Ectodermal cell (in vitro differentiated cells): ENCODE measurements at regions not wholly inside any gene's neighbourhood (a gene's known extent, or its start where the extent isn't known, plus 50 kb on each side); places are given as distances from the start of the nearest gene placed in this dataset.
"Not testable (repeated sequence)": the region's sequence is repeated elsewhere in the genome, so short reads cannot be mapped to it uniquely, and the experiment has no call there.

Source experiments
- H3K27ac ChIP-seq: 2 replicates; pipeline ENCODE4 v1.7.0; 2013; ENCODE audit warnings: mild to moderate bottlenecking, low read depth, low read length; ENCODE audit not compliant: insufficient read depth, poor library complexity, severe bottlenecking
- H3K27me3 ChIP-seq: 2 replicates; pipeline ENCODE4 v1.7.0; 2013; ENCODE audit warnings: mild to moderate bottlenecking, low read length; ENCODE audit not compliant: insufficient read depth, control insufficient read depth, poor library complexity, severe bottlenecking
- H3K36me3 ChIP-seq: one replicate; pipeline ENCODE4 v1.7.0; 2013; ENCODE audit warnings: low read length; ENCODE audit not compliant: control insufficient read depth, insufficient read depth
- H3K4me1 ChIP-seq: one replicate; pipeline ENCODE4 v1.7.0; 2013; ENCODE audit warnings: low read length; ENCODE audit not compliant: control insufficient read depth, insufficient read depth
- H3K4me3 ChIP-seq: 2 replicates; pipeline ENCODE4 v1.7.0; 2013; ENCODE audit warnings: low read depth, low read length, control low read depth; ENCODE audit not compliant: insufficient read depth
- H3K9me3 ChIP-seq: 2 replicates; pipeline ENCODE4 v1.7.0; 2013; ENCODE audit warnings: mild to moderate bottlenecking, low read length, moderate library complexity; ENCODE audit not compliant: control insufficient read depth
- WGBS, 2 experiments: methylation state at CpG; one replicate each; pipeline ENCODE4 v1.1.7; 2013; ENCODE audit warnings: missing lambda C conversion rate in 2 of 2; 5-methylcytosine and 5-hydroxymethylcytosine counted together

DNA sequence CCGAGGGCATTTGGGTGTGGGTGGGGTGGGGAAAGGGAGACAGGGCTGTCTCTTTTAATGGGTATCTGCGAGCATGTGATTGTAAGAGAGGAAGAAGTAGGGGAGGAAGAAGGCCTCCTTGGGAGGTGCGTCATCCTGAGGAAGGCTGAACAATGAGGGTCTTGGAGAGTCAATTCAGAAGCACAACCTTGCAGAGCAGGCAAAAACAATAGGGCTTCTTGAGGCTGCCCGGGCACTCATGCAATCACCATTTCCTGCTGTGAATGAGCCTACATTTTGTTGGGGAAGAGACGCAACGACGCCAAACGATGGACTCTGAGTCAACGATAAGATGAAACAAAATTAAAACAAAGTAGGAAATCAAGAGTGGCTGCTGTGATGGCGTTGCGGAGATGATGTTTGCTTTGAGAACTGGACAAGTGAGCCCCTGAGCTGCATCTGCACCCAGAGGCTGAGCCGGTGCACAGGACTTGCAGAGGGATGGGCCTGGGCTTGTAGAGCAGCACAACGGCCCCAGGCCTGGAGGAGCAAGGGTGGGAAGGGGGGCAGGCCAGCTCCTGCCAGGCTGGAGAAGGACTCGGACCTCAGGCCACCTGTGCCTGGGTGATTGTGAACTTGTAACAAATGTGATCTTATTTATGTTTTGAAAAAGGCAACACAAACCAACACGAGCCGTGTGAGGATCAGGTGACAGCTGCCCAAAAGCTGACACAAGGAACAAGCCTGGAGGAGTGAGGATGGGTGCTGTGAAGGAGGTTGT lies 92.3 kb upstream of the B3GAT1 start:
- Histone ChIP-seq H3K4me3 (no peak overlapping the region), H3K9me3 (no peaks in the 10 kb centered on the region), H3K27ac (no peak overlapping the region), H3K27me3 (no peaks in the 10 kb centered on the region), H3K36me3 (no peaks in the 10 kb centered on the region), H3K4me1 (peaks cover 24% of the 10 kb centered on the region)
- WGBS, 2 experiments: 59% methylated on average over 16 of the region's 16 CpGs

DNA sequence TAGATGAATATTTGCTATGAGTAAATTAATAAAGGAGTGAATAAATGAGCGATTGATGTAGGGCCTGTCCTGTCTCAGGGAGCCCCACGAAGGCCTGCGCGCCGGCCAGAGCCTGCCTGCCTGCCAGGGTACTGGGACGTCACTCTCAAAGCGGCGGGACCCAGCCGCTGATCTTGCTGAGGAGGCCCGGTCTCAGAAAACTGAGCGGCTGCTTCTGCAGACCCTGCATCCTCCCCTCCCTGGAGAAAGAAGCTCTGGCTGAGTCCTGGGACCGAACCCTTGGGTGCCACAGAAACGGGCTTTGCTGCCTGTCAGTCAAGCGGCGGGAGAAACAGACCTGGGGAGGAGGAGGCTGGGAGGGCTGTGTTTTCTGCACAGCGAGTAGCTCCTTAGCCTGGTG lies 91.6 kb upstream of the B3GAT1 start:
- 85 to 86% methylated on average over 16 of the region's 16 CpGs for WGBS, 2 experiments

DNA sequence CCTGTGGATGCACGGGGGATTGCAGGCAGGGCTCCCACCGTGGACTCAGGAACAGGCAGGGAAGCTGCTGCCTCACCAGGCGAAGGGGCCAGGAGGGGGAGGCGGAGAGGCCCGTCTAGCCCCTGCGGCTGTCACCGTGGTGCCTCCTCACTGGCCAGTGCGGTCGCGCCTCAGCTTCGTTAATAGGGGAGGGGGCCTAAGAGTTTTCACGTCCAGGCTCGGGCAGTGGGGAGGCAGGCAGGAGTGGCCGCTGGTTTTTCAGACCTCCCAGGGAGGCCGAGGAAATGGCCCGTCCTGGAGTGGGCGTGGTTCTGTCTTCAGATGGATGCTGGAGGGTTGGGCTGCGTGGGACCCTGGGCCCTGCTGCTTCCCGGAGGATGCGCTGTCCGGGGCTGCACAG lies 91.1 kb upstream of the B3GAT1 start:
- no peak overlapping the region for H3K4me3 ChIP-seq
- 46 to 55% methylated on average over 21 of the region's 21 CpGs for WGBS, 2 experiments
- H3K27ac ChIP-seq: no peak overlapping the region
- no peaks in the 10 kb centered on the region for H3K36me3 ChIP-seq
- H3K9me3 ChIP-seq: no peaks in the 10 kb centered on the region
- H3K4me1 ChIP-seq: peaks cover 24% of the 10 kb centered on the region
- H3K27me3 ChIP-seq: no peaks in the 10 kb centered on the region

More for the DNA sequence above, 91.6 kb upstream of the B3GAT1 start:
- Histone ChIP-seq H3K9me3 (no peaks in the 10 kb centered on the region), H3K4me1 (peaks cover 24% of the 10 kb centered on the region), H3K36me3 (no peaks in the 10 kb centered on the region), H3K4me3 (no peak overlapping the region), H3K27ac (no peak overlapping the region), H3K27me3 (no peaks in the 10 kb centered on the region)

DNA sequence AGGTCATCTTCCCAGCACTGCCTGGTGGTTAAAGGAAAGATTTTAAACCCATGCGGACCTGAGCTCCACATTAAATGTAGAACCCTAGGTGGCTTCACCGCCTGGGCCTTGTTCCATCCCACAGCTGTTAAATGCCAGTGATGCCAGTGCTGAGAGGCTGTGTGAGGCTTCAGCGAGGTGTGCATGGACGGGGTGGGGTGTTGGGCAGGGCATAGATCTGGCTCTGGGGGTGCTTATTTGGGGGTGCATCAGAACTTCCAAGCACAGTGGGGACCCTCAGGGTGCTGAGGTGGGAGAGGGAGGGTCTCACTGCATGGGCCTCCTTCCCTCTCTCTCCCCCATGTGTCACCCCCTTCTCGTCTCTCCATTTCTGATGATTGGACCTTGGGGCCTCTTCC lies 90.1 kb upstream of the B3GAT1 start:
- Histone ChIP-seq H3K4me1 (peaks cover 24% of the 10 kb centered on the region), H3K27me3 (no peaks in the 10 kb centered on the region), H3K27ac (no peak overlapping the region), H3K36me3 (no peaks in the 10 kb centered on the region), H3K9me3 (no peaks in the 10 kb centered on the region), H3K4me3 (no peak overlapping the region)
- 91% methylated on average over 5 of the region's 5 CpGs for WGBS, 2 experiments

DNA sequence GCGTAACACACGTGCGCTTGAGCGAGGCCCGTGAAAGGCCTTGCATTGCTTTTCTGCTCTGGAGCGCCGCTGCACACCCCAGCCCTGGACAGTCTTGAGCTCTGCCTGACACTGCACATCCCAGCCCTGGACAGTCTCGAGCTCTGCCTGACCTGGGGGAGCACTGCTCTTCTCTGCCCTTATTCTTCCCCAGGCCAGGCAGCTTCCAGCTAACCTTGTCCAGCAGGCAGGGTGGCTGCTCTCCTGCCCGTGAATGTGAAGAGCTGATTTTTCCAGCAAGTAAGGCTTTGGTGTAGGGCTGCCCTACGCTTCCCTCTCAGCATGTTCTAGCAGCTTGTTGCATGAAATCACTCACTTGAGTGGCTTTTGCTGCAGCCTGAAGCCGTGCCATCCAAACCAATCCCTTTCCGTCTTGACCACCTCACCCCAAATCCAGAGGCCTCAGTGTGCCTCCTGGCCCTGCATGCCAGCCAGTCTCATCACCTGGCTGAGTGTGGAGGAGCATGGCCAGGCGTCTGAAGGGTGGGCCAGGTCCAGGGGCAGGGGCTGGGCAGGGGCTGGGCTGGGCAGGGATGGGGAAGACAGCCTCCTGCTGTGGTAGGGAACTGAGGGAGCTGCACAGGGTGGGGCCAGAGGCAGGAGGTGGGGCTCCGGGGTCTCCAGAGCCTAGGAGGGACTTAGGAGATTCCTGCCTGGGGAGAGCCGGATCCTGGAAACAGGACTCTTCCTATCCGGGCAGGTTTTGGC lies 89.5 kb upstream of the B3GAT1 start:
- H3K9me3 ChIP-seq: no peaks in the 10 kb centered on the region
- H3K36me3 ChIP-seq: no peaks in the 10 kb centered on the region
- 89 to 92% methylated on average over 16 of the region's 16 CpGs for WGBS, 2 experiments
- H3K27ac ChIP-seq: no peak overlapping the region
- H3K27me3 ChIP-seq: no peaks in the 10 kb centered on the region
- H3K4me1 ChIP-seq: peaks cover 24% of the 10 kb centered on the region
- H3K4me3 ChIP-seq: no peak overlapping the region

DNA sequence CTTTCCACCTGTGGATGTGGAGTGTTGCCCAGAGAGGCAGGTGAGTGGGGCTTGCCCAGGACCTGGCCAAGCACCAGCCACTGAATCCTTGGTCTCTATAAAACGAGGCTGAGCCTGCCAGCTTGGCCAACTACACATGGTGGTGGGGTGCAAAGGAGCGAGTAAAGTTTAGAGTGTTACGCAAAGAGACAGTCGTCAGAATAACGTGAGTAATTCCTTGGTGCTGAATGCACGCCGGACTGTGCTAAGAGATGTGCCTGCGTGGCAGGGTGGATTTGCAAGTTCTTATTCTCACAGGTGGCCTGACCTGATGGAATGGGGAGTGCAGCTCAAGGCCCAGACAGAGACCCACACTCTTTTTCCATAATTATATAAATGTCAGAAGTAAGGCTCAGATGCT lies 88.6 kb upstream of the B3GAT1 start:
- Histone ChIP-seq H3K4me1 (peaks cover 24% of the 10 kb centered on the region), H3K4me3 (no peak overlapping the region), H3K27me3 (no peaks in the 10 kb centered on the region), H3K36me3 (no peaks in the 10 kb centered on the region), H3K27ac (no peak overlapping the region), H3K9me3 (no peaks in the 10 kb centered on the region)
- 94 to 95% methylated on average over 8 of the region's 8 CpGs for WGBS, 2 experiments

DNA sequence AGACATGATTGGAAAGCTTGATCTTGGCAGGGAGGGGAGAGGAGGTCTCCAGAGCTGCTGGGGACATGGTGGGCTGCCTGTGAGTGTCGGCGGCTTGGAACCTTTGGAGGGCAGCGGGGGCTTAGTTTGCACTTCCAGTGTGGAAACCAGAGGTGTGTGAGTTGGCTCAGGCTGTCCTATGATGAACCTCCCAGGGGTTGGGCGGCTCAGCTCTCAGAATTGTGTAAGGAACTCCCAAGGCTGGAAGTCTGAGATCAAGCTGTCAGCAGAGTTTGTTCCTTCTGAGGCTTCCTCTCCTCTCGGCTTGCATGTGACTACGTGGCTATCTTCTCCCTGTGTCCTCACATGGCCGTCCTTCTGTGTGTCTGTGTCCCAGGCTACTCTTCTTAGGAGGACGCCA lies 87.9 kb upstream of the B3GAT1 start:
- WGBS, 2 experiments: 93% methylated on average over 8 of the region's 8 CpGs
- H3K9me3 ChIP-seq: no peaks in the 10 kb centered on the region
- no peaks in the 10 kb centered on the region for H3K36me3 ChIP-seq
- no peaks in the 10 kb centered on the region for H3K27me3 ChIP-seq
- no peak overlapping the region for H3K27ac ChIP-seq
- no peak overlapping the region for H3K4me3 ChIP-seq
- peaks cover 24% of the 10 kb centered on the region for H3K4me1 ChIP-seq

DNA sequence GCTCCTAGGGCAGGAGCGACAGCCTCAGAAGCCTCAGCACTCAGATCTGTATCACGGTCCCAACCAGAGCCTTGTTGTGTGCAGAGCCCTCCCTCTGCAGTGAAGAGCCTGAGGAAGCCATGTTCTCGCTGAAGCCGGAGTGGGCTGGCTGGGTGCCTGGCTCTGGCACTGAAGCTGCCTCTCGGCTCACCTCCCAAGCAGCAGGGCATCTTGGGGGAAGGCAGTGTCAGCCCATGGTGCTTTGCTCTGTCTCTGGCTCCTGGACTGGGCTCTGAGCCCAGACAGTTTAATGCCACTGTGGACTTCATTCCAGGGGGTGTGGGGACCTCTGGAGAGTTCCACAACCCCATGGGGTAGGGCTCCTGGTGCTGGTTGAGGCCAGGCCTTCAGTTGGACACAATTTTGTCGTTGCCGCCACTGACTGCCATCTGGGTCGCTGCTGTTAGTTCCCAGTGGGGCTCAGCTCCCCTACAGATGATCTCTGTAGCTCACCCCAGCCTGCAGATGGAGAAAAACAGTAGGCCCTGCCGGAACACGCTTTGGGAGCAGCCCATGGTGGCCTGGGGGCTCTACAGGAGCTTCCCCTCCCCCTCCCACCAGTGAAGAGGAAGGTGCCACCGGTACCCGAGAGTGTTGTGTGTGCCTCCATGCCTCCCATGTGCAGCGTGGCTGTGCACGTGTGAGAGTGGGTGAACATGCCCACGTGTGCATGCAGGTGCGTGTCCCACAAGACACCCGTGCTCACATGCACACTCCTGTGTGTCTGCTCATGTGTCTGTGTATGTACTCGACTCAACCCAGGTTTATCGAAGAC lies 86.5 kb upstream of the B3GAT1 start:
- H3K9me3 ChIP-seq: no peaks in the 10 kb centered on the region
- no peaks in the 10 kb centered on the region for H3K36me3 ChIP-seq
- peaks cover 13% of the 10 kb centered on the region for H3K4me1 ChIP-seq
- no peak overlapping the region for H3K27ac ChIP-seq
- 95% methylated on average over 19 of the region's 19 CpGs for WGBS, 2 experiments
- no peaks in the 10 kb centered on the region for H3K27me3 ChIP-seq
- no peak overlapping the region for H3K4me3 ChIP-seq

DNA sequence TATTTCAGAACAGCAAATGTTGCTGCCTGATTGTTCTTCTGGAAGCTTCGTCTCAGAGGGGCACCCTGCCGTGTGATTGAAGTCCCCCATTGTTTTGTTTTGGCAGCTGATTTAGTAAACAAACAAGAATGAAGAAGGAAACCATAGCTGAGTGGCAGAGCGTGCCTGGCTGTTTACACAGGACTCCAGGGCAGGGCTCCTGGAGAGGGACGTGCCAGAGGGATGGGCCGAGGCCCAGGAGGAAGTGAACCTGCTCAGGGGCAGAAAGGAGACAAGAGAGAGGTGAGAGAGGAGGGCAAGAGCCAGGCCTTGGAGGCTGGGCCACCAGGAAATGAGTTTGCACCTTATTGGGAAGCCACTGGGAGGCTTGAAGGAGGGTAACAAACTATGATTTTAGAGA lies 85.5 kb upstream of the B3GAT1 start:
- Histone ChIP-seq H3K27ac (no peak overlapping the region), H3K36me3 (no peaks in the 10 kb centered on the region), H3K4me3 (no peak overlapping the region), H3K9me3 (no peaks in the 10 kb centered on the region), H3K4me1 (peaks cover 5% of the 10 kb centered on the region), H3K27me3 (no peaks in the 10 kb centered on the region)
- WGBS, 2 experiments: 38 to 41% methylated on average over 5 of the region's 5 CpGs

DNA sequence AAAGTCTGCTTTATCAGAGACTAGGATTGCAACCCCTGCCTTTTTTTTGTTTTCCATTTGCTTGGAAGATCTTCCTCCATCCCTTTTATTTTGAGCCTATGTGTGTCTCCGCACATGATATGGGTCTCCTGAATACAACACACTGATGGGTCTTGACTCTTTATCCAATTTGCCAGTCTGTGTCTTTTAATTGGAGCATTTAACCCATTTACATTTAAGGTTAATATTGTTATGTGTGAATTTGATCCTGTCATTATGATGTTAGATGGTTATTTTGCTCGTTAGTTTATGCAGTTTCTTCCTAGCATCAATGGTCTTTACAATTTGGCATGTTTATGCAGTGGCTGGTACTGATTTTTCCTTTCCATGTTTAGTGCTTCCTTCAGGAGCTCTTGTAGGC lies 84.0 kb upstream of the B3GAT1 start:
- H3K4me3 ChIP-seq, H3K36me3 ChIP-seq, H3K9me3 ChIP-seq, H3K4me1 ChIP-seq, H3K27me3 ChIP-seq, H3K27ac ChIP-seq: not testable (repeated sequence)
- 87 to 93% methylated on average over 2 of the region's 2 CpGs for WGBS, 2 experiments
